ENCODE measurements at regions not wholly inside any gene's neighbourhood (a gene's known extent, or its start where the extent isn't known, plus 50 kb on each side); places are given as distances from the start of the nearest gene placed in this dataset.

- no peak overlapping the region for H3K27ac ChIP-seq
- no peak for ATAC-seq
- H3K27me3 ChIP-seq, result no peaks in the 10 kb centered on the region
- no peak for TF ChIP-seq POLR2AphosphoS5 (IDR thresholded peaks at IDR 0.05)
- TF ChIP-seq EP300 (IDR thresholded peaks at IDR 0.05), result no peak
- TF ChIP-seq, protein P1, sequence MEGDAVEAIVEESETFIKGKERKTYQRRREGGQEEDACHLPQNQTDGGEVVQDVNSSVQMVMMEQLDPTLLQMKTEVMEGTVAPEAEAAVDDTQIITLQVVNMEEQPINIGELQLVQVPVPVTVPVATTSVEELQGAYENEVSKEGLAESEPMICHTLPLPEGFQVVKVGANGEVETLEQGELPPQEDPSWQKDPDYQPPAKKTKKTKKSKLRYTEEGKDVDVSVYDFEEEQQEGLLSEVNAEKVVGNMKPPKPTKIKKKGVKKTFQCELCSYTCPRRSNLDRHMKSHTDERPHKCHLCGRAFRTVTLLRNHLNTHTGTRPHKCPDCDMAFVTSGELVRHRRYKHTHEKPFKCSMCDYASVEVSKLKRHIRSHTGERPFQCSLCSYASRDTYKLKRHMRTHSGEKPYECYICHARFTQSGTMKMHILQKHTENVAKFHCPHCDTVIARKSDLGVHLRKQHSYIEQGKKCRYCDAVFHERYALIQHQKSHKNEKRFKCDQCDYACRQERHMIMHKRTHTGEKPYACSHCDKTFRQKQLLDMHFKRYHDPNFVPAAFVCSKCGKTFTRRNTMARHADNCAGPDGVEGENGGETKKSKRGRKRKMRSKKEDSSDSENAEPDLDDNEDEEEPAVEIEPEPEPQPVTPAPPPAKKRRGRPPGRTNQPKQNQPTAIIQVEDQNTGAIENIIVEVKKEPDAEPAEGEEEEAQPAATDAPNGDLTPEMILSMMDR (IDR thresholded peaks at IDR 0.05), result no peak
- no peak for TF ChIP-seq POLR2A (IDR thresholded peaks at IDR 0.05)
- no peaks in the 10 kb centered on the region for H3K4me1 ChIP-seq
- H3K36me3 ChIP-seq, result no peaks in the 10 kb centered on the region
- H3K9me3 ChIP-seq, result no peaks in the 10 kb centered on the region
- no peak overlapping the region for H3K4me3 ChIP-seq
Observed at GRCh38 chr13:62296812-62297211, 881.2 kb upstream of the PCDH20 start.

DNA sequence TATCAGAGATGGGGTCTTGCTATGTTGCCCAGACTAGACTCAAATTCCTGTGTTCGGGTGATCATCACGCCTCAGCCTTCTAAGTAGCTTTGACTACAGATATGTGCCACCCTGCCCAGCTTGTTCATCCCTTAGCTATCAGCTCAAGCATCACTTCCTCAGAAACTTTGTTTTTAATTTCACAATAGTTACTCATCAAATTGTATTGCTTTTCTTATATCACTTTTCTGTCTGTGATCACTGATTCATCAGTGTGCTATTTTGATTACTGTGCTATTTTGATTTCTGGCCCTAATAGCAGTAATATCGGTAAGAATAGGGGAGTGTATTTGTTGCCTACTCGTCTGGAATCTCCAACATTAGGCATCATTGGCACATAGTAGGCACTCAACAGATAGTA is 878.6 kb upstream of the PCDH20 start:
- H3K27ac ChIP-seq, result no peak overlapping the region
- H3K4me3 ChIP-seq, result no peak overlapping the region
- ATAC-seq, result no peak
- no peaks in the 10 kb centered on the region for H3K4me1 ChIP-seq
- no peaks in the 10 kb centered on the region for H3K36me3 ChIP-seq
- TF ChIP-seq, protein P1 (IDR thresholded peaks at IDR 0.05), result no peak
- TF ChIP-seq EP300 (IDR thresholded peaks at IDR 0.05) (no peak), POLR2AphosphoS5 (IDR thresholded peaks at IDR 0.05) (no peak), POLR2A (IDR thresholded peaks at IDR 0.05) (no peak)
- H3K27me3 ChIP-seq, result no peaks in the 10 kb centered on the region
- WGBS, 2 donors (ENCODE audit: low coverage in 1 of 2), result 68 to 69% methylated on average over 4 of the region's 4 CpGs
- H3K9me3 ChIP-seq, result no peaks in the 10 kb centered on the region

GRCh38 chr13:62292714-62293480 is 877.2 kb upstream of the PCDH20 start:
- 33 to 50% methylated on average over 2 of the region's 2 CpGs for WGBS, 2 donors (ENCODE audit: low coverage in 1 of 2)
- ATAC-seq, result no peak
- Histone ChIP-seq H3K9me3 (no peaks in the 10 kb centered on the region), H3K4me1 (no peaks in the 10 kb centered on the region), H3K4me3 (no peak overlapping the region), H3K36me3 (no peaks in the 10 kb centered on the region), H3K27me3 (no peaks in the 10 kb centered on the region), H3K27ac (no peak overlapping the region)
- TF ChIP-seq POLR2AphosphoS5 (IDR thresholded peaks at IDR 0.05) (no peak), POLR2A (IDR thresholded peaks at IDR 0.05) (no peak), EP300 (IDR thresholded peaks at IDR 0.05) (no peak)
- TF ChIP-seq, protein P1 (IDR thresholded peaks at IDR 0.05), result no peak

DNA sequence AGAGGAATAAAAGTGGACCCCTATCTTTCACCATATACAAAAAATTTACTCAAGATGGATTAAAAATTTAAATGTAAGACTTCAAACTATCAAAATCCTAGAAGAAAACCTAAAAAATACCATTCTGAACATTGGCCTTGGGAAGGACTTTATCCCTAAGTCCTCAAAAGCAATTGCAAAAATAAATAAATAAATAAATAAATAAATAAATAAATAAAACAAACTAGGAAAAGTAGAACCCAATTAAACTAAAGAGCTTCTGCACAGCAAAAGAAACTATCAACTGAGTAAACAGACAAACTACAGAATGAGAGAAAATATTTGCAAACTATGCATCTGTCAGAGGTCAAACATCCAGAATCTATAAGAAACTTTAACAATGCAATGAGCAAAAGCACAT is 874.9 kb upstream of the PCDH20 start:
- ATAC-seq, result no peak
- H3K27ac ChIP-seq, result no peak overlapping the region
- H3K4me3 ChIP-seq, result no peak overlapping the region
- TF ChIP-seq POLR2A (IDR thresholded peaks at IDR 0.05) (no peak), EP300 (IDR thresholded peaks at IDR 0.05) (no peak), POLR2AphosphoS5 (IDR thresholded peaks at IDR 0.05) (no peak)
- TF ChIP-seq, protein P1 (IDR thresholded peaks at IDR 0.05), result no peak
- no peaks in the 10 kb centered on the region for H3K27me3 ChIP-seq
- no peaks in the 10 kb centered on the region for H3K4me1 ChIP-seq
- no peaks in the 10 kb centered on the region for H3K9me3 ChIP-seq
- H3K36me3 ChIP-seq, result no peaks in the 10 kb centered on the region

DNA sequence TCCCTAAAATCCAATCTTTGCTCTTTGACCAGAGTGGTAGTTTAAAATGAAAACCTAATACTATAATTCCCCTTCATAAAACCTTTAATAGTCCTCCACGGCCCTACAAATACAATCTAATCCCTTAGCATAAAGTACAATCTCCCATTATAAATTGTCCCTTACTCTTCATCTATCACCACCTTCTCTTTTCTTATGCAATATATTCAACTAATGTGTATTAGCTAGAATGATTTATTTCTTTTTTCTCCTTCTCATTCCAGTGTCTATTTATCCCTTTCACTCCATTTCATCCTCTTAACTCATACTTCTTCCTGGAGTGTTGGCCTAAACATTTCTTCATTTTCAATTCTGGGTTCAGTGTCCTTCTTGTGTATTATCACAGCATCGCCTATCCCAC is 872.1 kb upstream of the PCDH20 start:
- Histone ChIP-seq H3K9me3 (no peaks in the 10 kb centered on the region), H3K27ac (no peak overlapping the region), H3K27me3 (no peaks in the 10 kb centered on the region), H3K4me1 (no peaks in the 10 kb centered on the region), H3K4me3 (no peak overlapping the region), H3K36me3 (no peaks in the 10 kb centered on the region)
- ATAC-seq, result no peak
- 56% methylated on average over 2 of the region's 2 CpGs for WGBS, 2 donors (ENCODE audit: low coverage in 1 of 2)
- TF ChIP-seq, protein P1 (IDR thresholded peaks at IDR 0.05), result no peak
- TF ChIP-seq POLR2A (IDR thresholded peaks at IDR 0.05), result no peak
- TF ChIP-seq EP300 (IDR thresholded peaks at IDR 0.05), result no peak
- no peak for TF ChIP-seq POLR2AphosphoS5 (IDR thresholded peaks at IDR 0.05)

All from gastroesophageal sphincter (tissue), 4 donors.